ENCODE measurements at regions not wholly inside any gene's neighbourhood (a gene's known extent, or its start where the extent isn't known, plus 50 kb on each side); places are given as distances from the start of the nearest gene placed in this dataset.

DNA sequence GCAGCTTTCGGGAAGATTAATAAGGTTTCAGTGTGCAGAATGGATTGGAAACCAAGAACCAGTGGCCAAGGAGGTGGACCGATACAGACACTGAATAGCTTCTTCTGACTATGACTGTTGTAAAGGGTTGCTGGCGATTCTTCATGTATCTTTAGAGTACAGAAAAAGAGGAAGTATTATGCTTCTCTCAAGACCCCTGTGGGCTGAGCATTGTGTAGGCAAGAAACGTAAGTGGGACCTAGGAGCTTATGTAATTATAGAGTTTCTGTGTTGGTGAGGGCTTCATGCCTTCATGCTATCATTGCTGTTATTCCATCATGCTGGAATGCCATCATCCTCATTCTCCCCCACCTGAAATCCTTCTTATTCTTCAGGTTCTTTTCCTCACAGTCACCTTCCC, 105.4 kb upstream of the AKIRIN2 start:
- Histone ChIP-seq H3K79me2 (replicated peaks; ENCODE audit: insufficient read depth, low read length) (no peaks in the 10 kb centered on the region), H3K9me3 (ENCODE audit: low read length) (no peaks in the 10 kb centered on the region), H3F3A (ENCODE audit: insufficient read depth, low read length, poor library complexity, severe bottlenecking) (no peaks in the 10 kb centered on the region), H3K9ac (ENCODE audit: low read length) (no peak overlapping the region), H3K4me2 (ENCODE audit: low read length) (no peak overlapping the region), H3K4me3 (ENCODE audit: low read length) (no peak overlapping the region), H2AFZ (ENCODE audit: low read depth, low read length) (no peak overlapping the region), H4K20me1 (ENCODE audit: insufficient read depth) (no peaks in the 10 kb centered on the region), H3K9me2 (ENCODE audit: insufficient read depth, low read length) (no peaks in the 10 kb centered on the region), H3K36me3 (ENCODE audit: insufficient read depth, low read length) (no peaks in the 10 kb centered on the region), H3K27me3 (ENCODE audit: insufficient read depth, low read depth, low read length) (no peaks in the 10 kb centered on the region), H3K27ac (ENCODE audit: low read length) (no peak overlapping the region)
- TF ChIP-seq, protein P1, sequence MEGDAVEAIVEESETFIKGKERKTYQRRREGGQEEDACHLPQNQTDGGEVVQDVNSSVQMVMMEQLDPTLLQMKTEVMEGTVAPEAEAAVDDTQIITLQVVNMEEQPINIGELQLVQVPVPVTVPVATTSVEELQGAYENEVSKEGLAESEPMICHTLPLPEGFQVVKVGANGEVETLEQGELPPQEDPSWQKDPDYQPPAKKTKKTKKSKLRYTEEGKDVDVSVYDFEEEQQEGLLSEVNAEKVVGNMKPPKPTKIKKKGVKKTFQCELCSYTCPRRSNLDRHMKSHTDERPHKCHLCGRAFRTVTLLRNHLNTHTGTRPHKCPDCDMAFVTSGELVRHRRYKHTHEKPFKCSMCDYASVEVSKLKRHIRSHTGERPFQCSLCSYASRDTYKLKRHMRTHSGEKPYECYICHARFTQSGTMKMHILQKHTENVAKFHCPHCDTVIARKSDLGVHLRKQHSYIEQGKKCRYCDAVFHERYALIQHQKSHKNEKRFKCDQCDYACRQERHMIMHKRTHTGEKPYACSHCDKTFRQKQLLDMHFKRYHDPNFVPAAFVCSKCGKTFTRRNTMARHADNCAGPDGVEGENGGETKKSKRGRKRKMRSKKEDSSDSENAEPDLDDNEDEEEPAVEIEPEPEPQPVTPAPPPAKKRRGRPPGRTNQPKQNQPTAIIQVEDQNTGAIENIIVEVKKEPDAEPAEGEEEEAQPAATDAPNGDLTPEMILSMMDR (IDR thresholded peaks at IDR 0.05; ENCODE audit: poor library complexity, severe bottlenecking), result no peak
- no peak for TF ChIP-seq EP300 (conservative IDR thresholded peaks at IDR 0.05; ENCODE audit: poor library complexity, severe bottlenecking)
- TF ChIP-seq TAF1 (IDR thresholded peaks at IDR 0.05; ENCODE audit: low read depth), result no peak
- TF ChIP-seq EZH2 (IDR thresholded peaks at IDR 0.05; ENCODE audit: borderline replicate concordance, insufficient read depth, low read length, poor library complexity, severe bottlenecking), result no peak
- no peak for TF ChIP-seq POLR2AphosphoS5 (IDR thresholded peaks at IDR 0.05)
- TF ChIP-seq RAD21 (conservative IDR thresholded peaks at IDR 0.05), result no peak
- TF ChIP-seq, protein P2, sequence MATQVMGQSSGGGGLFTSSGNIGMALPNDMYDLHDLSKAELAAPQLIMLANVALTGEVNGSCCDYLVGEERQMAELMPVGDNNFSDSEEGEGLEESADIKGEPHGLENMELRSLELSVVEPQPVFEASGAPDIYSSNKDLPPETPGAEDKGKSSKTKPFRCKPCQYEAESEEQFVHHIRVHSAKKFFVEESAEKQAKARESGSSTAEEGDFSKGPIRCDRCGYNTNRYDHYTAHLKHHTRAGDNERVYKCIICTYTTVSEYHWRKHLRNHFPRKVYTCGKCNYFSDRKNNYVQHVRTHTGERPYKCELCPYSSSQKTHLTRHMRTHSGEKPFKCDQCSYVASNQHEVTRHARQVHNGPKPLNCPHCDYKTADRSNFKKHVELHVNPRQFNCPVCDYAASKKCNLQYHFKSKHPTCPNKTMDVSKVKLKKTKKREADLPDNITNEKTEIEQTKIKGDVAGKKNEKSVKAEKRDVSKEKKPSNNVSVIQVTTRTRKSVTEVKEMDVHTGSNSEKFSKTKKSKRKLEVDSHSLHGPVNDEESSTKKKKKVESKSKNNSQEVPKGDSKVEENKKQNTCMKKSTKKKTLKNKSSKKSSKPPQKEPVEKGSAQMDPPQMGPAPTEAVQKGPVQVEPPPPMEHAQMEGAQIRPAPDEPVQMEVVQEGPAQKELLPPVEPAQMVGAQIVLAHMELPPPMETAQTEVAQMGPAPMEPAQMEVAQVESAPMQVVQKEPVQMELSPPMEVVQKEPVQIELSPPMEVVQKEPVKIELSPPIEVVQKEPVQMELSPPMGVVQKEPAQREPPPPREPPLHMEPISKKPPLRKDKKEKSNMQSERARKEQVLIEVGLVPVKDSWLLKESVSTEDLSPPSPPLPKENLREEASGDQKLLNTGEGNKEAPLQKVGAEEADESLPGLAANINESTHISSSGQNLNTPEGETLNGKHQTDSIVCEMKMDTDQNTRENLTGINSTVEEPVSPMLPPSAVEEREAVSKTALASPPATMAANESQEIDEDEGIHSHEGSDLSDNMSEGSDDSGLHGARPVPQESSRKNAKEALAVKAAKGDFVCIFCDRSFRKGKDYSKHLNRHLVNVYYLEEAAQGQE (IDR thresholded peaks at IDR 0.05; ENCODE audit: borderline replicate concordance), result no peak
- TF ChIP-seq SMC3 (conservative IDR thresholded peaks at IDR 0.05; ENCODE audit: poor library complexity), result no peak
- TF ChIP-seq MXI1 (conservative IDR thresholded peaks at IDR 0.05; ENCODE audit: poor library complexity, severe bottlenecking), result no peak

DNA sequence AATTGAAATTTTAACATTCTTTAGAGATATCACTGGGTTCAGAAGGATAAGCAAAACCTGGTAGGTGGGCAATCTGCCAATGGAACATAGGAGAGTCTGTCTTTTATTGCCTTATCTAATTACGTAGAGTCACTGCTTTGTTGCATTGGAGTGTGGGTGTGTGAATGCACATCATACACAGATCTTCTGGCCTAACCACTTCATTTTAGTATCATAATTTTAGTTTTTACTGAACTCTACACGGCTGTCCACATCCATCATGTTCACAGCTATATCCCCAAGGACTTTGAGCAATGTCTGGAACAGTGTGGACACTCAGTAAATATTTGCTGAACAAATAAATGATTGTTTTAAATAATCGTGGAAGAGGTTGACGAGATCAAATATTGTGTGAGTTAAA, 104.6 kb upstream of the AKIRIN2 start:
- Histone ChIP-seq H3K9me3 (ENCODE audit: low read length) (no peaks in the 10 kb centered on the region), H3K4me2 (ENCODE audit: low read length) (no peak overlapping the region), H3F3A (ENCODE audit: insufficient read depth, low read length, poor library complexity, severe bottlenecking) (no peaks in the 10 kb centered on the region), H3K27ac (ENCODE audit: low read length) (no peak overlapping the region), H3K4me3 (ENCODE audit: low read length) (no peak overlapping the region), H3K9ac (ENCODE audit: low read length) (no peak overlapping the region), H4K20me1 (ENCODE audit: insufficient read depth) (no peaks in the 10 kb centered on the region), H3K36me3 (ENCODE audit: insufficient read depth, low read length) (no peaks in the 10 kb centered on the region), H3K9me2 (ENCODE audit: insufficient read depth, low read length) (no peaks in the 10 kb centered on the region), H3K79me2 (replicated peaks; ENCODE audit: insufficient read depth, low read length) (no peaks in the 10 kb centered on the region), H3K27me3 (ENCODE audit: insufficient read depth, low read depth, low read length) (no peaks in the 10 kb centered on the region), H2AFZ (ENCODE audit: low read depth, low read length) (no peak overlapping the region)
- TF ChIP-seq, protein P2 (IDR thresholded peaks at IDR 0.05; ENCODE audit: borderline replicate concordance), result no peak
- no peak for TF ChIP-seq EZH2 (IDR thresholded peaks at IDR 0.05; ENCODE audit: borderline replicate concordance, insufficient read depth, low read length, poor library complexity, severe bottlenecking)
- TF ChIP-seq POLR2AphosphoS5 (IDR thresholded peaks at IDR 0.05), result no peak
- TF ChIP-seq RAD21 (conservative IDR thresholded peaks at IDR 0.05), result no peak
- TF ChIP-seq, protein P1 (IDR thresholded peaks at IDR 0.05; ENCODE audit: poor library complexity, severe bottlenecking), result no peak
- no peak for TF ChIP-seq TAF1 (IDR thresholded peaks at IDR 0.05; ENCODE audit: low read depth)
- no peak for TF ChIP-seq MXI1 (conservative IDR thresholded peaks at IDR 0.05; ENCODE audit: poor library complexity, severe bottlenecking)
- no peak for TF ChIP-seq EP300 (conservative IDR thresholded peaks at IDR 0.05; ENCODE audit: poor library complexity, severe bottlenecking)
- TF ChIP-seq SMC3 (conservative IDR thresholded peaks at IDR 0.05; ENCODE audit: poor library complexity), result no peak

Measured in neural cell (in vitro differentiated cells).